Cardiac muscle cell (in vitro differentiated cells and primary cell): ENCODE measurements at regions not wholly inside any gene's neighbourhood (a gene's known extent, or its start where the extent isn't known, plus 50 kb on each side); places are given as distances from the start of the nearest gene placed in this dataset.

ENCODE experiments used
- DNase-seq, 2 donors: peaks; one replicate each; pipeline versions ENCODE4 v3.0.0 to v3.0.0-alpha.2; 2010 to 2017; ENCODE audit warnings: low read depth in 1 of 2, low spot score in 1 of 2
- H3K27ac ChIP-seq: fragments of 200-600 bp; sonication (generic); 2 replicates; pipeline ENCODE4 v1.5.1; 2016
- H3K27me3 ChIP-seq: fragments of 200-600 bp; sonication (generic); 2 replicates; pipeline ENCODE4 v1.6.0; 2016; ENCODE audit warnings: control low read depth
- H3K36me3 ChIP-seq: fragments of 200-600 bp; sonication (generic); 2 replicates; pipeline ENCODE4 v1.5.1; 2016; ENCODE audit warnings: control low read depth
- H3K4me1 ChIP-seq: fragments of 200-600 bp; sonication (generic); 2 replicates; pipeline ENCODE4 v1.8.1; 2017; ENCODE audit warnings: low read depth, mild to moderate bottlenecking, mixed run types
- H3K4me3 ChIP-seq: fragments of 200-600 bp; sonication (generic); 2 replicates; pipeline ENCODE4 v1.5.1; 2016; ENCODE audit warnings: mild to moderate bottlenecking
- H3K9me3 ChIP-seq: fragments of 200-600 bp; sonication (generic); 2 replicates; pipeline ENCODE4 v1.5.1; 2017; ENCODE audit warnings: low read depth, mild to moderate bottlenecking, control low read depth
- TF ChIP-seq, protein P1 (sequence below): IDR thresholded peaks from 2 replicates; pipeline ENCODE4 v1.5.1; 2012; ENCODE audit warnings: low read depth, mild to moderate bottlenecking, low read length

DNA sequence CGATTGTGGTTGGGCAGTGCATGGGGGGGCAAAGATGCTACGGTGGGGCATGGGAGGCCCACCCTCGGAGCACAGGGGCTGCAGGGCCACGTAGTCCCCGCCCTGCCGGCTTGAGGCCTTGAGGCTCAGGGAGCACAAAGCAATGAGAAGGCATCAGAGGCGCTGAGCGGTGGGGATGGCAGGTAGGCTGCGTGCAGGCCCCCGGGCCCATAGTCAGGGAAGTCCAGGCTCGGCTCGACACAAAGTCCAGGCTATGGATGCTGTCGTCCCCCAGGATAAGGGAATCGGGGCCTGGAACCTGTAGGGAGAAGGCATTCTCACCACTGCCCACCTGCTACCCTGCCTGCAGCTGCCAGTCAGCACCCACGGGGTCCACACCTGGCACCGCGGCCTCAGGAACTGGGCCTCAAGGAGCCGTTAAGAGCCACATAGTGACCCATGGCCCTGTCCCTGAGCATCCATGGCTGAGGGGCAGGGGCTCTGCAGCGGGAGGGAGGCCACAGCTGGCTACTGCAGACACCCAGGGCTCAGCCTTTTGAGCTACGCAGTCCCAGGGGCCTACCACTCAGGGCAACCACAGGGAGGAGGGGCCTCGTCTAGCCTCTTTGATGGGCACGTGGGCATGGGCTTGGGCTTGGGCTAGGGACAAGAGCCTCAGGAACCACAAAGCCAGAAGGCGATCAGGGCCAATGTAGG lies 179.7 kb downstream of the IGLL1 start:
- no peaks in the 10 kb centered on the region for H3K36me3 ChIP-seq
- DNase-seq = no peak
- H3K27ac ChIP-seq = no peak overlapping the region
- TF ChIP-seq, protein P1, sequence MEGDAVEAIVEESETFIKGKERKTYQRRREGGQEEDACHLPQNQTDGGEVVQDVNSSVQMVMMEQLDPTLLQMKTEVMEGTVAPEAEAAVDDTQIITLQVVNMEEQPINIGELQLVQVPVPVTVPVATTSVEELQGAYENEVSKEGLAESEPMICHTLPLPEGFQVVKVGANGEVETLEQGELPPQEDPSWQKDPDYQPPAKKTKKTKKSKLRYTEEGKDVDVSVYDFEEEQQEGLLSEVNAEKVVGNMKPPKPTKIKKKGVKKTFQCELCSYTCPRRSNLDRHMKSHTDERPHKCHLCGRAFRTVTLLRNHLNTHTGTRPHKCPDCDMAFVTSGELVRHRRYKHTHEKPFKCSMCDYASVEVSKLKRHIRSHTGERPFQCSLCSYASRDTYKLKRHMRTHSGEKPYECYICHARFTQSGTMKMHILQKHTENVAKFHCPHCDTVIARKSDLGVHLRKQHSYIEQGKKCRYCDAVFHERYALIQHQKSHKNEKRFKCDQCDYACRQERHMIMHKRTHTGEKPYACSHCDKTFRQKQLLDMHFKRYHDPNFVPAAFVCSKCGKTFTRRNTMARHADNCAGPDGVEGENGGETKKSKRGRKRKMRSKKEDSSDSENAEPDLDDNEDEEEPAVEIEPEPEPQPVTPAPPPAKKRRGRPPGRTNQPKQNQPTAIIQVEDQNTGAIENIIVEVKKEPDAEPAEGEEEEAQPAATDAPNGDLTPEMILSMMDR = no peak
- no peaks in the 10 kb centered on the region for H3K27me3 ChIP-seq
- peaks cover 5% of the 10 kb centered on the region for H3K4me1 ChIP-seq
- H3K4me3 ChIP-seq = no peak overlapping the region
- no peaks in the 10 kb centered on the region for H3K9me3 ChIP-seq

GRCh38 chr22:23399367-23400285 lies 180.5 kb downstream of the IGLL1 start:
- no peak for DNase-seq
- no peak overlapping the region for H3K4me3 ChIP-seq
- TF ChIP-seq, protein P1 = no peak

DNA sequence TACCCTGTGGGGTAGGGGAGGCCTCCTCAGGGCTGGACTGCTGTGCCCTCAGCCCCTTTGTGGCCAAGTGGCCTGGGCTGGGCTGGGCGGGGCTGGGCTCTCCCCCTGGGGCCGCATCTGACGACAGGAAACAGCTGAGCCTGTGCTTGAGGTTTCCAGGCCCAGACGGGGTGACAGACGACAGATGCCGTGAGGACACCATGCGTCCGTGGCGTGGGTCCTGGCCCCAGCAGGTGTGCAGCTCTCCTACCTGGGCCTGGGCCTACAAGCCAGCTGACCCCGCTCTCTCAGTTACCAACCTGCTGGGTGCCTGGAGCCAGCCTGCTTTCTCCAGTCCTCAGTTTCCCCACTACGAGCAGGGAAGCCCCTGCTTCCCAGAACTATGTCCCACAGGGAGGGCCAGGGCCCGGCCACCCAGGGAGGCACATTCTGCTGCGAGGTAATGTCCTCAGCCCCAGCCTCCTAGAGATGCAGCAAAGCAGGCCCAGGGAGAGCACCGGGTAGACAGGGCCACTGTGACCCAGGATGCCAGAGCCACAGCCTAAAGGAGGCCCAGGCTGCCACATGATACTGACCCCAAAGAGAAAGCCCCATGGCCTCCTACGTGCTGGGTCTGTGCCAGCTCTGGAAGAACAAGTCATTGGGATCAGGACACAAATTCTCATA lies 181.3 kb downstream of the IGLL1 start:
- Histone ChIP-seq H3K9me3 (no peaks in the 10 kb centered on the region), H3K36me3 (no peaks in the 10 kb centered on the region), H3K4me1 (peaks cover 5% of the 10 kb centered on the region), H3K27me3 (no peaks in the 10 kb centered on the region), H3K4me3 (no peak overlapping the region), H3K27ac (no peak overlapping the region)
- no peak for DNase-seq
- TF ChIP-seq, protein P1 = no peak

More at GRCh38 chr22:23399367-23400285, 180.5 kb downstream of the IGLL1 start:
- H3K27ac ChIP-seq = no peak overlapping the region
- H3K36me3 ChIP-seq = no peaks in the 10 kb centered on the region
- peaks cover 5% of the 10 kb centered on the region for H3K4me1 ChIP-seq
- H3K27me3 ChIP-seq = no peaks in the 10 kb centered on the region
- H3K9me3 ChIP-seq = no peaks in the 10 kb centered on the region

GRCh38 chr22:23397613-23398567 lies 182.2 kb downstream of the IGLL1 start:
- no peak overlapping the region for H3K27ac ChIP-seq
- peaks cover 1% of the 10 kb centered on the region for H3K4me1 ChIP-seq
- H3K4me3 ChIP-seq = no peak overlapping the region
- H3K36me3 ChIP-seq = no peaks in the 10 kb centered on the region
- H3K9me3 ChIP-seq = no peaks in the 10 kb centered on the region
- TF ChIP-seq, protein P1 = no peak
- DNase-seq = no peak
- no peaks in the 10 kb centered on the region for H3K27me3 ChIP-seq
